Chondrocyte (in vitro differentiated cells): ENCODE measurements at regions not wholly inside any gene's neighbourhood (a gene's known extent, or its start where the extent isn't known, plus 50 kb on each side); places are given as distances from the start of the nearest gene placed in this dataset.

Experiments used
- DNase-seq: peaks from one replicate; pipeline ENCODE4 v3.0.0; 2021; ENCODE audit warnings: mixed read lengths, low spot score
- H3K27ac Mint-ChIP-seq: one replicate; pipeline ENCODE4 v1.8.0; 2021; ENCODE audit warnings: mild to moderate bottlenecking, moderate library complexity, mixed read lengths; ENCODE audit not compliant: unreplicated experiment
- H3K27me3 Mint-ChIP-seq: 2 replicates; pipeline ENCODE4 v1.8.0; 2021; ENCODE audit warnings: low read depth, mixed read lengths
- H3K36me3 Mint-ChIP-seq: 2 replicates; pipeline ENCODE4 v1.8.0; 2021; ENCODE audit warnings: low read depth, mixed read lengths
- H3K4me1 Mint-ChIP-seq: 2 replicates; pipeline ENCODE4 v1.8.0; 2021; ENCODE audit warnings: low read depth, mild to moderate bottlenecking, mixed read lengths
- H3K4me3 Mint-ChIP-seq: one replicate; pipeline ENCODE4 v1.8.0; 2021; ENCODE audit warnings: mild to moderate bottlenecking, moderate library complexity, mixed read lengths; ENCODE audit not compliant: unreplicated experiment
- H3K9me3 Mint-ChIP-seq: 2 replicates; pipeline ENCODE4 v1.8.0; 2021; ENCODE audit warnings: low read depth, mixed read lengths
- CTCF ChIP-seq: fragments of 200-600 bp; sonication (generic); IDR thresholded peaks from 2 replicates; pipeline ENCODE4 v1.5.0; 2021; ENCODE audit warnings: antibody characterized with exemption, mild to moderate bottlenecking, moderate library complexity

GRCh38 chr16:26598061-26598460 is 468.7 kb upstream of the C16orf82 start:
- no peaks in the 10 kb centered on the region for H3K9me3 Mint-ChIP-seq
- no peak for DNase-seq
- no peak overlapping the region for H3K27ac Mint-ChIP-seq
- H3K4me3 Mint-ChIP-seq = no peak overlapping the region
- H3K36me3 Mint-ChIP-seq = no peaks in the 10 kb centered on the region
- H3K27me3 Mint-ChIP-seq = no peaks in the 10 kb centered on the region
- H3K4me1 Mint-ChIP-seq = no peaks in the 10 kb centered on the region
- no peak for TF ChIP-seq CTCF

- no peaks in the 10 kb centered on the region for H3K27me3 Mint-ChIP-seq
- TF ChIP-seq CTCF = no peak
- H3K4me3 Mint-ChIP-seq = no peak overlapping the region
- no peak overlapping the region for H3K27ac Mint-ChIP-seq
- no peaks in the 10 kb centered on the region for H3K4me1 Mint-ChIP-seq
- no peak for DNase-seq
- no peaks in the 10 kb centered on the region for H3K9me3 Mint-ChIP-seq
- no peaks in the 10 kb centered on the region for H3K36me3 Mint-ChIP-seq
These were observed 467.5 kb upstream of the C16orf82 start for GRCh38 chr16:26598998-26599784.

DNA sequence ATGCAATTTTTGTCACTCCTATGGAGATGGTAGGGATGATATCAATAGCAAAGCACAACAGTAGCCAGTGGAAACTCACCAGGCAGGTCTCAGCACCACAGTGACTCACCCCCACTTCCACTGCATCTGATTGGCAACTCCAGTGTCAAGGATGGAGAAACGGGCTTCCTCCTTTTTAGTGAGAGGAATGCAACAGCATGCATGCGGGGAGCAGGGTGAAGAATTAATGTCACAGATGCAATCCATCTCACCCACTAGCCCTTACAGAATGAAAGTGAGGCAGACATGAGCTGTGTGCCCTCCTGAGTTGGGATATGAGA is 467.0 kb upstream of the C16orf82 start:
- H3K9me3 Mint-ChIP-seq = no peaks in the 10 kb centered on the region
- DNase-seq = no peak
- H3K4me1 Mint-ChIP-seq = no peaks in the 10 kb centered on the region
- no peak for TF ChIP-seq CTCF
- H3K27me3 Mint-ChIP-seq = no peaks in the 10 kb centered on the region
- no peaks in the 10 kb centered on the region for H3K36me3 Mint-ChIP-seq
- no peak overlapping the region for H3K27ac Mint-ChIP-seq
- H3K4me3 Mint-ChIP-seq = no peak overlapping the region

DNA sequence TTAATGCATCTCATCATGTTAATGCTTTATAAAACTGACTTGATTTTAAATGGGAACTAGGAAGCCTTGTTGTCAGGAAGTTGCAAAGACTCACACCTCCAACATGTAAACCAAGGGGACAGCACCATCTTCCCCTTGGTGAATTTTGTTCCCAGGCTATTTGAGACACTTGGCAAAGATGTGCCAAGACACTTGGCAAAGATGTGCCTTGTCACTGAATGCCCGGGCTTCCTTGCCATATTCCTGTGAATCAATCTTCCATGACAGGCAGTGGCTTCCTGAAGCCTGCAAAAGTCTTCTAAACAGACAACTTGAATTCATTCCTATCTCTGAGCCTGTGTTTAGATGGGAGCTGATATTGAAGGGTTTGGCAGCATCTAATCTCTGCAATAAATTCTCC is 465.4 kb upstream of the C16orf82 start:
- no peak for DNase-seq
- no peaks in the 10 kb centered on the region for H3K27me3 Mint-ChIP-seq
- no peaks in the 10 kb centered on the region for H3K9me3 Mint-ChIP-seq
- H3K4me3 Mint-ChIP-seq = no peak overlapping the region
- no peaks in the 10 kb centered on the region for H3K4me1 Mint-ChIP-seq
- H3K27ac Mint-ChIP-seq = no peak overlapping the region
- no peak for TF ChIP-seq CTCF
- H3K36me3 Mint-ChIP-seq = no peaks in the 10 kb centered on the region

GRCh38 chr16:26605626-26606271 is 461.0 kb upstream of the C16orf82 start:
- Mint-ChIP-seq H3K27me3 (no peaks in the 10 kb centered on the region), H3K9me3 (peaks cover 4% of the 10 kb centered on the region), H3K27ac (no peak overlapping the region), H3K36me3 (no peaks in the 10 kb centered on the region), H3K4me3 (no peak overlapping the region), H3K4me1 (no peaks in the 10 kb centered on the region)
- no peak for TF ChIP-seq CTCF
- DNase-seq = no peak
